NCI-H1694 (cell line): ENCODE measurements at regions not wholly inside any gene's neighbourhood (a gene's known extent, or its start where the extent isn't known, plus 50 kb on each side); places are given as distances from the start of the nearest gene placed in this dataset.
A peak's percentile ranks its signal among the peaks of the same experiment; 100 is the strongest.
"Not testable (repeated sequence)": the region's sequence is repeated elsewhere in the genome, so short reads cannot be mapped to it uniquely, and the experiment has no call there.

Experiments
- DNase-seq: peaks from one replicate; lab custom pipeline; 2025; lab: John Stamatoyannopoulos, UW

DNA sequence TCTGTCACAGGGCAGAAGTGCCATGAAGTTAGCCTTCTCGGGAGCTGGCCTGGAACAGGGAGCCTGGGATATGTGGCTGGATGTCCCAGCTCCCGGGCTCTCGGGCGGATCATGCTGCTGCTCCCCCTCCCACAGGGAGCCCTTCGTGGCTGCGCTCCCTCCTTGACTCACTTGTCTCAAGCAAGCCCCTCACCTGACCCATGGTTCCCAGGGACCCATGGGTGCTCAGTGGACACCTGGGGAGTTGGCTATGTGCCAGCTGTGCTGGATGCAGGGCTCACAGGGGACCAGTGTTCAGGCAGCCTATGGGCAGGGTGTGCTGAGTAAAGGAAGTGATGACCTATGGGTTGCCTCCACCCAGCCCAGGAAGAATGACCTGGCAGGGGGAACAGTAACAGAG, 213.1 kb upstream of the SGCG start:
- DNase-seq = no peak

DNA sequence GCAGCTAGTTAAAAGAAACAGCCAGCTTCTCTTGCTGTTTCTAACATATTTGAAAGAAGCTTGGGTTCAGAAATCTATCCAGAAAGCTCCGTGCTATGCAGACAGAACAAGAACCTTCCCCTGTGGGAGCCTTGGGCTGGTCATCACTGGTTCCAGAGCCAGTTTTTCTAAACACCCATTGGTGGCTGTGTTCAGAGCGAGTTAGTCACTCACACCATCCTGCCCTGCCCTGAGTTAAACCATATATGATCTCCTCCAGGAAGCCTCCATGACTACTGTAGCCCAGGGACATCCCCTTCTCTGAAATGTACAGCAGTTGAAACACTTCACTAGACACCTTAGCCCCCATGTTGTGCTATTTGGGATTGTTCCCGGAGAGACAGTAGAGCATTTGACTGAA, 200.8 kb upstream of the SGCG start:
- no peak for DNase-seq

DNA sequence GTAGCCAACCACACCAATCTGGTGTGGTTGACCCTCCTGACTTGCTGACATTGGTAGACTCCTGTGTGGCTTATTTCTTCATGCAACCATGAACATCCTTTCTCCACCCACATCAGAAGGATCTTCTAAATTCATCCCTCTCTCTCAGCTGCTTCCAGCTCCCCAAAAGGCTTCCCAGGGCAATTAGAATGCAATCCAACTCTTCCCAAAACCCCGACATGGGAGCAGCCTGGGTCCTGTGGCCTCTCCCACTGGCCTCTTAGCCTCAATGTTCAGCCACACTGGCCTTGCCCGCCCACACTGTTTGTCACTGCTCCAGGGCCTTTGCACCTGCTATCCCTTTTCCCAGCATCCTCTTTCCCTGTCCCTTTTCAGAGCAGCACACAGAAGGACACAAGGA, 199.8 kb upstream of the SGCG start:
- no peak for DNase-seq

DNA sequence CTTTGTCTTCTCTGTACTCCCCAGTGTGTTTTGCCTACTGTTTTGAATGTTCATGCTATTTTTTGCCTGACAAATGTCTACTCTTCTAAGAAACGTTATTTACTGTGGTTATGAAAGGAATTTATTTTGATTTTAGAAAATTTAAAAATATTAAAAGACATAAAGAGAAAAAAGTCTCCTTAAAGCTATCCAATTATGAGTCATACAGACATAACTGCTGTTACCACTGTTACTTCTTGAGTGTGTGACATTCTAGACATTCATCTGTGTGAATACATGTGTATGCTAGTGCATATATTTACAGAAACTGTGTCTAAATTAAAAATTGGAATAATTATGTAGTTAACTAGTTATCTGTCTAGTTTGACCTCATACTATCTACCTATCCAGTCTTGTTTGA, 187.6 kb upstream of the SGCG start:
- no peak for DNase-seq

DNA sequence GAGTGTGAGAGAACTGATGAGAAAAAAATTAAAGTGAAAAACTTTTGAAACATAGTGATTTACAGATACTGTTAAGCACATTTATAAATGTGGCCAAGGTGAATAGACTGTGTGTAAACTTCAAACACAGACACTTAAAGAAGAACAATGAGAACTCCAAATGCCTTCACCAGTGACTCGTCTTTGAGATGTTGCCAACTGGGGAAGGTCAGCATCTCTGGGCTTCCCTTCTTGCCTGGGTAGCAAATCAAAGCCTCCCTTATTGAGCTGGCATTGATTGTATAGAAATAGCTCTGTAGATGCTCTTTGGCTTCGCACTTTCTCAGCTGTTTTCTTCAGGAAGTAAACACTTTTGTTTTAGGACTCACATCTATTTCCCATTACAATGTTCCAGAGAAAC, 177.3 kb upstream of the SGCG start:
- no peak for DNase-seq

DNA sequence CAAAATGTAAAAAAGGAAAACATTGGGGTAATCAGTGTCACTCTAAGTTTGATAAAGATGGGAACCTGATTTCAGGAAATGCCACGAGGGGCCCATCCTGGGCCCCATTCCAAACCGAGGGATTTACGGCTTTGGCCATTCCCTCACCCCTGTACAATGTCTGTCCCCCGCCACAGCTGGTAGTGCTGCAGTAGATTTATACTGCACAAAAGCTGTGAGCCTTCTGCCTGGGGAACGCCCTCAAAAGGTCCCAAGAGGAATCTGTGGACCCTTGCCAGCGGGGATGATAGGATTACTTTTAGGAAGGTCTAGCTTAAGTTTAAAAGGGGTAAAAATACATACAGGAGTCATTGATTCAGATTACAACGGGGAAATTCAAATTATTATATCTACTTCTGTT, 173.4 kb upstream of the SGCG start:
- no peak for DNase-seq

DNA sequence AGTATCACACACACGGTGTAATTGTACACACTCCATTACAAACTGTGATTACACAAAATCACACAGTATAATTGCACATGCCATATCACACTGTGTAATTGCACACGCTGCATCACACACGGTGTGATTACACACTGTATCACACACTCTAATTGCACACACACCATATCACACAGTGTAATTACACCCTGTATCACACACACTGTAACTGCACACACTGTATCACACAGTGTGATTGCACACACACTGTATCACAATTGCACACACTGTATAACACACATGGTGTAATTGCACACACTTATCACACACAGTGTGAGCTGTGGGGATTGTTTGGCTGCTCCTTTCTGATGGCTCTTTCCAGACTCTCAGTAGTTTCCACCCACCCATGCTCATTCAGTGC, 162.6 kb upstream of the SGCG start:
- no peak for DNase-seq

DNA sequence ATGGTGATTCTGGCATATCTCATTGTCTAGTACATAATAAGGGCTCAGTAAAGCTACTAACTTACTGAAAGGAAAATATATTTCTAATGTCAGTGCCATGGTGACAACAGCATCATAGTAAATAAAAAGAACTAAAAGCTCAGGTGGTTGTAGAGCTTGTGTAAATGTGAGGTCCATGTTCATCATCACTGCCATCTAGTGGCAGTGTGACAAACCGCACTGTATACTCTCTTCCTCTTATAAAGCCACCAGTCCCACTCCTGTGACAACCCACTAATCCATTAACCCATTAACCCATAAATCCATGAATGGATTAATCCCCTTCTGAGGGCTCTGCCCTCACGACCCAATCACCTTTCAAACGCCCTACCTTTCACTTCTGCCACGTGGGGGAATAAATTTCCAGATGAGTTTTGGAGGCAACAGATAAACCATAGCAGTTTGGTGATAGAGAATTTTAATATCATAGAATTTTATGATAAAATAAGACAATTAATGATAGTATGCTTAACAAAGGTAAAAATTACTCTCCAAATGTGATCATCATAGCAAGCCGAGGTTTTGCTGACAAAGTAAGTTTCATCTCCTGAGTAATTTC, 160.4 kb upstream of the SGCG start:
- DNase-seq = peak; percentile 33

DNA sequence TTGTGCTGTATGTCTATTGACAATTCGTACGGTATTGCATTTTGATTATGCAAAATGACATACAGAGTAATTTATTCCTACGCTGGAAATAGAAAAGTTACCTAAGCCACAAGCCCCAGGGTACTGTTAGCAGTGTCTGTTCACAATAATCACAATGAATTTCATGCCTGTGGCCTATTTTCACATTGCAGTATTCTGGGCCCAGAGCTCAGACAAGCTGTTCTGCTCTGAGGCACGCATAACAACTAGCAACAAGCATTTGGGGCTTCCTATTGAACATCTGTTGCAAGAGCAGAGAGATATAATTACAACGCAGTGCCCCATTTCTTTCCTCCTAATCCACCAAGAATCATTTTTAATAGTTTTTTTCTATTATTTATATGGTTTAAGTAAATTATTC, 158.9 kb upstream of the SGCG start:
- DNase-seq = no peak

DNA sequence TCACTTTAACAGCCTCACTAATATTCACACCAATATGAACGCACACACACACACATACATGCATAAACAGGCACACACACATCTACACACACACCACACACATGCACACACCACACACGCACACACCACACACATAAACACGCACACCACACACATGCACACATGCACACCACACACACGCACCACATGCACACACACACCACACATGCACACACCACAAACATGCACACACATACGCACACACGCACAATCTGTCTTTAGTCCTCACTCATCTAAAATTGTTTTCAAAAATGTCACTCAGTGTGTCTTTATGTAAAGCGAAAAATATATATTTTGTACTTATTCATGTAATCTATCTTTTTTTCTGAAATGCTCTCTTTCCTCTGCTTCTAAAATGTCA, 158.1 kb upstream of the SGCG start:
- DNase-seq = no peak

DNA sequence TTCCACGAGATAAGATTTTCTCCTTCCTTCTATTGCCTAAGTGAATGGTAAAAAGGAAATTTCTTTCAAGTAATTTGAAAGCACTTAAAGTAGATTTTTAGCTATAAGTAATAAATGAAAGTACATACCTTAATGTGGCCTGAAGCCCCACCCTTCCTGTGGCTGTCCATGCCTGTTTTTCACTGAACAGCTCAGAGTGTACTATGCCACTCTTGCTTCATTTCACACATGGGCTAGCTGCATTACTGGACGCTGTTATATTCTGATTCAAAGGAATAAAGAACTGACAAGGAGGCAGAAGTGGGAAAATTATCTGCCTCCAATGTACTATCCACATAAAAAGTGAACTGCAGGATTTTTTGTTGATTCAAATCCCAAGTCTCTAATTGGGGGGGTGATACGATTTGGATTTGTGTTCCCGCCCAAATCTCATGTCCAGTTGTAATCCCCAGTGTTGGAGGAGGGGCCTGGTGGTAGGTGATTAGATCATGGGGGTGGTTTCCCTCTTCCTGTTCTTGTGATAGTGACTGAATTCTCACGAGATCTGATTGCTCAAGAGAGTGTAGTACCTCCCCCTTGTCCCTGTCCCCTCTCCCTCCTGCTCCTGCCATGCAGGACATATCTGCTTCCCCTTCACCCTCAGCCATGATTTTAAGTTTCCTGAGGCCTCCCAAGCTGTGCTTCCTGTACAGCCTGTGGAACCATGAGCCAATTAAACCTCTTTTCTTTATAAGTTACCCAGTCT, 154.7 kb upstream of the SGCG start:
- no peak for DNase-seq

DNA sequence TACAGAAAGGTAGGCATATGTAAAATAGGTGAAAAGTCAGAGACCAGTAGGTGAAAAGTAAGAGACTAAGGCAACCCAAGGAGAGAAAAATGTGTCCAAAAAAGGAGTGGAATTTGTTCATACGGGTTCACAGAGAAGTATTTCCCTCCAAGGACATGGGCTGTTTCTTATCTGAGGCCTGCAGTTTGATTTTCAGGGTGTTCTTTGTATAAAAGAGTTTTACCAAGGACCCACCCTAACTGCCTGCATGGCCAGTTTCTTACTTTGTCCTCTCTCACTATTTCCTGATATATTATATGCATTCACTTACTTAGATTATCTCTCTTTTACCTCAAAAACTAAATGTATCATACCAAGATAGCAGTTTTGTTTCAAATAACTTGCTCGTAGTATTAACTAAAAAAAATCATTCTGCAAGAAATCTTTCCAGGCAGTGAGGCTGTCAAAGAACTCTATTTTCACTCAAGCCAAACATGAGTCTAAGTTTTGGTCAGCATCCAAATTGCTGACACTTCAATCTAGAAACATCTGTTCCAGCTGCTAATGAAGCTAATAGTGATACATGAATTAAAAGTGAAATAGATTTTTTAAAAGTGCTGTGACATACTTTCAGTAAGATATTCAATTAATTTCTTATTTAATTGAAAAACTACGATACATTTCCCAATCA, 141.4 kb upstream of the SGCG start:
- DNase-seq = no peak

DNA sequence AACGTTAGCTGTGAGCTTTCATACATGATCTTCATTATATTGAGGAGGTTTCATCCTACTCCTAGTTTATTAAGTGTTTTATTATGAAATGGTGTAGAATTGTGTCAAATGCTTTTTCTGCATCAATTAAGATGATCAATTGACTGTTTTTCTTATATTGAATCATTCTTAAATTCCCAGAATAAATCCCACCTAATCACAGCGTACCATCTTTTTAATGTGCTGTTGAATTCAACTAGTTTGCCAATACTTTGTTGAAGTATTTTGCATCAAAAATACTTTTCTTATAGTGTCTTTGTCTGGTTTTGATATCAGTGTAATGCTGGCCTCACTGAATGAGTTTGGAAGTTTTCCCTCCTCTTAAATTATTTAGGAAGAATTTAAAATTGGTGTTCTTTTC, 138.6 kb upstream of the SGCG start:
- DNase-seq = no peak

DNA sequence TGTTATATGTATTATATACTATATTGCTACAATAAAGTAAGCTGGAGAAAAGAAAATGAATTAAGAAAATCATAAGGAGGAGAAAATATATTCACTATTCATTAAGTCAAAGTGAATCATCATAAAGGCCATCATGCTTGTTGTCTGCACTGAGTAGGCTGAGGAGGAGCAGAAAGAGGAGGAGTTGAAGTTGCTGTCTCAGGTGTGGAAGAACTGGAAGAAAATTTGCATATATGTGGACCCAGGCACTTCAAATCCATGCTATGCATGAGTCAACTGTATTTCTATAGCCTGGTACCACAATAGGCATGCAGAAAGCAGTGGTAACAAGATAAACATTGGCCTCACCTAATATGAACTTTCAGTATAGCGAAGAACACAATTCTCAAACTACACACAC, 135.9 kb upstream of the SGCG start:
- DNase-seq = no peak

DNA sequence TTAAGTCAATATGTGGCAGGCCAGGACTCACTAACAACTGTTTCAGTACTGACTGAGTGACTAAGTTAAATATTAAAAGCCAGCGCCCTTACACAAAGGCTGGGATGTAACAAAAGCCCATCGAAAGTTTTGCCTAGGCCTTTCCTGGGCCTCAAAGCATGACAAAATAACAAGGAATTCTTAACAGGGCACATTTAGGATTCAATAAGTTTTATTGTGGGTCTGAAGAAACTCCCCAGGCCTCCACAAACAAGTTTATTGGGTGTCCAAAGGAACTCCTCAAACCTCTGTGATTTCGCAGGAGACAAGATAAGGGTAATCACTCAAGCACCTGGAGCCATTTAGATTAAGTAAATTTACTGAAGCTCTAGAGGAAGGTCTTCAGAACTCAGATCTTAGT, 130.7 kb upstream of the SGCG start:
- no peak for DNase-seq

DNA sequence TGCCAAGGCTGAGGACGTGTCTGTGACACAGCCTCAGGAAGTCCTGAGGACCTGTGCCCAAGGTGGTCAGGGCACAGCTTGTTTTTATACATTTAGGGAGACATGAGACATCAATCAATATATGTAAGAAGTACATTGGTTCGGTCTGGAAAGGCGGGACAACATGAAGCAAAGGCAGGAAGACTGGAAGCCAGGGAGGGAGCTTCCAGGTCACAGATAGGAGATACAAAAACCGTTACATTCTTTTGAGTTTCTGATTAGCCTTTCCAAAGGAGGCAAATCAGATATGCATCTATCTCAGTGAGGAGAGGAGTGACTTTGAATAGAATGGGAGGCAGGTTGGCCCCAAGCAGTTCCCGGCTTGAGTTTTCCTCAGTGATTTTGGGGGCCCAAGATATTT, 127.1 kb upstream of the SGCG start:
- DNase-seq = not testable (repeated sequence)

DNA sequence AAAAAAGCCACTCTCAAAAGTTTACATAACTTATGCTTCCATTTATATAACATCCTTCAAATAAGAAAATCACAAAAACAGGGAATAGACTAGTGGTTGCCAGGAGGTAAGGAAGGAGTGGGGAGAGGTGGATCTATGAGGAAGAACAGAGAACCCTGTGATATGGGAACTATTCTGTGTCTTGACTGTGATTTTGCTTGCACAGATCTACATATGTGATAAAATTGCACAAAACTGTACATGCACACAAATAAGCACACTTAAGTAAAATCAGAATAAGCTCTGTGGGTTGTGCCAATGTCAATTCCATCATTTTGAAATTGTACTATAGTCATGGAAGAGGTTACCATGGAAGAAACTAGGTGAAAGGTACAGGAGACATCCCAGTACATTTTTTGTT, 121.6 kb upstream of the SGCG start:
- DNase-seq = no peak

DNA sequence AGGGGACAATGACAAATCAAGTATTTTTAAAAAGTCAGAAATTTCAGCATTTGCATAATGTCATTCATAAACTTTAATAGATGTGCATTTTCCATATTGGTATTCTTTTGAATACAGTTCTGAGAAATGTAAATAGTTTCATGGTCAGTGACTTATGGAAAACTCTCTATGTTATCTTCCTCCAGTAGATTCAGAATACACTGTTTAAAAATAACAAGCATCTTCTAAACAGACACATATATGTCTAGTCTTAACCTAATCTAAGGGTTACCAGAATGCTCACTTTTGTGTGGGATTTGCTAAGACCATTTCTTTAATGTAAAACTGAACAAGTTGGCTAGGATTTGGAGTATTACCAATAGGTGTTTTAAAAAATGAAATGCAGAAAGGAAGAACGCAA, 119.8 kb upstream of the SGCG start:
- DNase-seq = no peak

DNA sequence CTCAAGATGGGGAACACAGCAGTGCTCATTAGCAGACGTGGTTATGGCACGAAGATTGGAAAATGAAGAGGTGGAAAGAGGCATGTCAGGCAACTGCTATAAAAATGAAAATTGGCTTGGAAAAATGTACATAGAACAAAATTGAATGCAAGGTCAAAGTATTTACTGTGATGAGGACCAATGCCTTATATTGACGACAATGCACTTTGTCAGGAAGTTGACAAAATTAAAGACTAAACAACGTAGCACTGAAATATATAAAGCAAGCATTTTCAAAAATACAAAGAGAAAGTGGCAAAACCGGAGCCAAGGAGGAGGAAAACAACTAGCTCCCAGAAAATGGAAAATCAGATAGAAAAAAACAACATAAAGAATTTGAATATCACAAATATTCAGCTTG, 113.7 kb upstream of the SGCG start:
- no peak for DNase-seq

DNA sequence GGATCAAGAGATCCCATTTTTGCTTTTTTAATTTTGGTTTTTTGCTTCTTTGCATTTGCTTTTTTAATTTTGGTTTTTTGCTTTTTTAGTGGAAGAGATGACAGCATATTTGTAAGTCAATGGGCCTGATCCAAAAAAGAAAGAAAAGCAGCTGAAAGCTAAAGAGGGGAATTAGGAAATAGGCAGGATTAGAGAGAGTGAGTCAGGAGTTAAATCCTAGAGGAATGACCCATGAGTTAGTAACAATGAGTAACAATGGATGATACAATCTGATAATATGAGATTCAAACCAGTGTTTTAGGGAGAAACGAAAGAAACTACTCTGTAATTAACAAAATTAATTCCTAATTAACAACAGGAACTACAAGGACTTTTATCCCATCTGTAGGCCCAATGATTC, 111.2 kb upstream of the SGCG start:
- no peak for DNase-seq

DNA sequence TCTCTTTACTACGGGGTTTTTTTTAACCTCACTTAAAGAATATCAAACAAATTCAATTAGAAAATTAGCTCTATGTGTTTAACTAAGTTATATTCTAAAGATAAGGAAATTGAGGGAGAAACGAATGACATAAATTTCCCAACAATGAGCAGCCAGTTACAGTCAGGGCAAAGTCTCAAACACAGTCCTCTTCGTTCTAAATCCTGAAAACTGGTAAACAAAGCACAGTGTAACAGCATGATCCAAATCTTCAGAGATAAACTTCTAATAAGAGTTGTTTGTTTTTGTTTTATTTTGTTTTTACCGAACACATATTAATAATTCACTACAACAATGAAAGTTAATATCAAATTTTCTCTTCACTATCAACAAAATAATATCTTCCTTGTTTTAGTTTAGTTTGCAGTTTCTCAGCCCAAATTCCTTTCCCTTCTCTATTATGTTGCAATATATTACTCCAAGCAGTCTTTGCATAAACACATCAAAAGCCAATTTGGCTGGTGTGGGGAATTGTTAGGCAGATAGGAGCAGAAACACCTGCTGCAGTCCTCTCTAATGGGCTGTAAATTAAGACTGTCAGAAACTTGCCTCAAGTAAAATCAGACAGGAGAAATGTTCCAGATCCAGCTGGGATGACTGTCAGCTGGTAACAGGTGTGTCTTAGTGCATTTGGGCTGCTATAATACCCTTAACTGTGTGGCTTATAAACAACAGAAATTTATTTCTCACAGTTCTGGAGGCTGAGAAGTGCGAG, 106.5 kb upstream of the SGCG start:
- DNase-seq = no peak

DNA sequence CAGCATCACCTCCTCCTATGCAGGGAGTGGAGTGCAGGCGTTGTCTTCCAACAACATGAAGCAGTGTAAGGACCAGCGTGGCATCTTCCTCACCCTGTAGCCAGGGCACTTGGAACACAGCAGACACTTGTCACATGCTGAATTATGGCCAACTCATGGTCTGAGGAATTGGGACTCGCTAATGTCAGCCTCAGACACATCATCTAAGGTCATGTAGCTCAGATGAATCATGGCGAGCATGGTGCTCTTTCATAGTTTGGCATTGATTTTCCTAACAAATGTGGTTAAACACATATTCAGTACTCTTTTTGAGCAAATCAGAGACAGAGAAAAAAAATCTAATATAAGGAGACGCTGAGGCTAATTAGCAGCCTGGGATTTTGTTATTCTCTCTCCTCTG, 99.6 kb upstream of the SGCG start:
- DNase-seq = no peak

DNA sequence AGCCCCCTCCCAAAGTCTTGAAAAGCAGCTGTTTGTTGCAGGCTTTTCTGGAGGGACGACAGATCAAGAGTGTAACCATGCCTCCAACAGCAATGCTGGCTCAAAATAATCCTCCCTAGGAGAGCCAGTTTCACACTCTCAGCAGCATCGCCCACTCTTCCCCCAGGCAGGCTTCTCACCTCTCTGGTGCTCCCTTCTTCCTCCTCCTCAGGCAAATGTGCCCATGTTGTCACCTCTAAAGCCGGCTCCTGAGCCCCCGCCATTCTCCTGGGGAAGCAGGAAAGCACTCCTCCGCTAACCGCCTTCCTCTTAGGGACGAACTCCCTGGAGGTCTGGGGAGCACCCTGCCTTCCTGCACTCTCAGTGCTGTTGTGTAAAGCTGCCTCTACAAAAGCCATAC, 98.9 kb upstream of the SGCG start:
- DNase-seq = no peak
